H9 (cell line): ENCODE measurements at regions not wholly inside any gene's neighbourhood (a gene's known extent, or its start where the extent isn't known, plus 50 kb on each side); places are given as distances from the start of the nearest gene placed in this dataset.

Source experiments
- DNase-seq: peaks from one replicate; pipeline ENCODE4 v3.0.0-alpha.2; 2017
- H2AFZ ChIP-seq: one replicate; pipeline ENCODE4 v1.6.1; 2013; ENCODE audit warnings: mild to moderate bottlenecking, low read length, control low read depth, moderate library complexity
- H2AK5ac ChIP-seq: 2 replicates; pipeline ENCODE4 v1.6.1; 2013; ENCODE audit warnings: low read length, control low read depth, mixed read lengths; ENCODE audit not compliant: insufficient read length
- H2BK120ac ChIP-seq: one replicate; pipeline ENCODE4 v1.6.1; 2013; ENCODE audit warnings: low read depth, mild to moderate bottlenecking, low read length, control low read depth, inconsistent platforms; ENCODE audit not compliant: poor library complexity, severe bottlenecking
- H2BK12ac ChIP-seq: 2 replicates; pipeline ENCODE4 v1.6.1; 2013; ENCODE audit warnings: low read length, control low read depth, mixed read lengths, low read depth; ENCODE audit not compliant: insufficient read length
- H2BK15ac ChIP-seq: 2 replicates; pipeline ENCODE4 v1.6.1; 2013; ENCODE audit warnings: low read depth, low read length, control low read depth
- H2BK20ac ChIP-seq: one replicate; pipeline ENCODE4 v1.6.1; 2013; ENCODE audit warnings: low read depth, mild to moderate bottlenecking, low read length, control low read depth, inconsistent platforms; ENCODE audit not compliant: poor library complexity, severe bottlenecking
- H2BK5ac ChIP-seq: 2 replicates; pipeline ENCODE4 v1.6.1; 2013; ENCODE audit warnings: low read length, control low read depth, mixed read lengths; ENCODE audit not compliant: insufficient read length
- H3K14ac ChIP-seq: 2 replicates; pipeline ENCODE4 v1.6.1; 2013; ENCODE audit warnings: low read length, control low read depth; ENCODE audit not compliant: insufficient read depth
- H3K18ac ChIP-seq: 2 replicates; pipeline ENCODE4 v1.6.1; 2013; ENCODE audit warnings: low read depth, mild to moderate bottlenecking, mixed read lengths, low read length, control low read depth; ENCODE audit not compliant: insufficient read length
- H3K23ac ChIP-seq: 2 replicates; pipeline ENCODE4 v1.6.1; 2013; ENCODE audit warnings: low read length, control low read depth, mixed read lengths, low read depth; ENCODE audit not compliant: insufficient read length
- H3K23me2 ChIP-seq: 2 replicates; pipeline ENCODE4 v1.6.1; 2013; ENCODE audit warnings: low read depth, mild to moderate bottlenecking, mixed read lengths, low read length, control low read depth; ENCODE audit not compliant: insufficient read length, poor library complexity, severe bottlenecking
- H3K27ac ChIP-seq: 2 replicates; pipeline ENCODE4 v1.5.1; 2013; ENCODE audit warnings: low read length, control low read depth, mixed read lengths, low read depth; ENCODE audit not compliant: insufficient read length
- H3K27me3 ChIP-seq: 2 replicates; pipeline ENCODE4 v1.6.1; 2013; ENCODE audit warnings: low read length, control low read depth, inconsistent platforms; ENCODE audit not compliant: insufficient read depth
- H3K4ac ChIP-seq: 2 replicates; pipeline ENCODE4 v1.6.1; 2013; ENCODE audit warnings: low read depth, mild to moderate bottlenecking, control low read depth, inconsistent platforms, low read length, moderate library complexity
- H3K4me1 ChIP-seq: 2 replicates; pipeline ENCODE4 v1.6.1; 2013; ENCODE audit warnings: low read length, control low read depth, inconsistent platforms; ENCODE audit not compliant: insufficient read depth
- H3K4me2 ChIP-seq: 2 replicates; pipeline ENCODE4 v1.6.1; 2013; ENCODE audit warnings: low read length, control low read depth, mixed read lengths; ENCODE audit not compliant: insufficient read length, insufficient read depth
- H3K56ac ChIP-seq: 2 replicates; pipeline ENCODE4 v1.6.1; 2013; ENCODE audit warnings: low read depth, mild to moderate bottlenecking, mixed read lengths, low read length, control low read depth; ENCODE audit not compliant: insufficient read length
- H3K79me1 ChIP-seq: 2 replicates; pipeline ENCODE4 v1.6.1; 2013; ENCODE audit warnings: low read depth, mild to moderate bottlenecking, moderate library complexity, low read length, control low read depth, inconsistent platforms; ENCODE audit not compliant: insufficient read depth, poor library complexity, severe bottlenecking
- H3K79me2 ChIP-seq: 2 replicates; pipeline ENCODE4 v1.6.1; 2013; ENCODE audit warnings: low read length, control low read depth, inconsistent platforms; ENCODE audit not compliant: insufficient read depth
- H3K9ac ChIP-seq: 2 replicates; pipeline ENCODE4 v1.6.1; 2013; ENCODE audit warnings: low read length, control low read depth, mixed read lengths; ENCODE audit not compliant: insufficient read length; ENCODE audit errors: extremely low read depth
- H3K9me3 ChIP-seq: one replicate; pipeline ENCODE4 v1.6.1; 2013; ENCODE audit warnings: low read depth, low read length, inconsistent platforms; ENCODE audit not compliant: control insufficient read depth
- H3T11ph ChIP-seq: one replicate; pipeline ENCODE4 v1.6.1; 2013; ENCODE audit warnings: mild to moderate bottlenecking, low read length, control low read depth, inconsistent platforms
- H4K20me1 ChIP-seq: one replicate; pipeline ENCODE4 v1.6.1; 2013; ENCODE audit not compliant: control insufficient read depth, insufficient read length, insufficient read depth
- H4K5ac ChIP-seq: 2 replicates; pipeline ENCODE4 v1.6.1; 2013; ENCODE audit warnings: low read depth, mild to moderate bottlenecking, mixed read lengths, low read length, control low read depth; ENCODE audit not compliant: insufficient read length
- H4K8ac ChIP-seq: replicated peaks from 2 replicates; pipeline ENCODE4 v1.6.1; 2013; ENCODE audit warnings: low read length, control low read depth, mixed read lengths, low read depth; ENCODE audit not compliant: insufficient read length
- H4K91ac ChIP-seq: 2 replicates; pipeline ENCODE4 v1.6.1; 2013; ENCODE audit warnings: low read depth, mild to moderate bottlenecking, moderate library complexity, mixed read lengths, low read length, control low read depth; ENCODE audit not compliant: insufficient read length
- H3K27ac Mint-ChIP-seq, 3 experiments: 2 replicates in 2 of 3; 3 replicates in 1 of 3; pipeline ENCODE4 v1.8.0; 2020 to 2021; ENCODE audit warnings: mixed read lengths in 3 of 3, mild to moderate bottlenecking in 1 of 3, moderate library complexity in 1 of 3
- H3K27me3 Mint-ChIP-seq: 2 replicates; pipeline ENCODE4 v1.8.0; 2021; ENCODE audit warnings: low read depth, mild to moderate bottlenecking, moderate library complexity, mixed read lengths
- H3K36me3 Mint-ChIP-seq, 3 experiments: 2 replicates in 2 of 3; 3 replicates in 1 of 3; pipeline ENCODE4 v1.8.0; 2020 to 2021; ENCODE audit warnings: low read depth in 3 of 3, mixed read lengths in 3 of 3; ENCODE audit not compliant: insufficient read depth in 1 of 3
- H3K4me1 Mint-ChIP-seq, 2 experiments: 2 replicates each; pipeline ENCODE4 v1.8.0; 2020; ENCODE audit warnings: mixed read lengths in 2 of 2
- H3K4me3 Mint-ChIP-seq, 2 experiments: 2 replicates in 1 of 2; 3 replicates in 1 of 2; pipeline ENCODE4 v1.8.0; 2020 to 2021; ENCODE audit warnings: mild to moderate bottlenecking in 2 of 2, mixed read lengths in 2 of 2, moderate library complexity in 1 of 2
- H3K9me3 Mint-ChIP-seq, 2 experiments: 2 replicates in 1 of 2; 3 replicates in 1 of 2; pipeline ENCODE4 v1.8.0; 2020; ENCODE audit warnings: mild to moderate bottlenecking in 2 of 2, mixed read lengths in 2 of 2, moderate library complexity in 1 of 2
- WGBS: extraction: QIAGEN DNeasy Blood & Tissue Kit; methylation state at CpG from one replicate; pipeline ENCODE4 v1.1.7; 2013; ENCODE audit warnings: missing lambda C conversion rate, low lambda C conversion rate, mixed read lengths; ENCODE audit not compliant: insufficient read length; ENCODE audit errors: extremely low coverage; 5-methylcytosine and 5-hydroxymethylcytosine counted together
- TF ChIP-seq, protein P1 (sequence below): fragments of 200-600 bp; sonication (generic); conservative IDR thresholded peaks from 3 replicates; pipeline ENCODE4 v1.8.0; 2021; ENCODE audit warnings: antibody characterized with exemption, mild to moderate bottlenecking

DNA sequence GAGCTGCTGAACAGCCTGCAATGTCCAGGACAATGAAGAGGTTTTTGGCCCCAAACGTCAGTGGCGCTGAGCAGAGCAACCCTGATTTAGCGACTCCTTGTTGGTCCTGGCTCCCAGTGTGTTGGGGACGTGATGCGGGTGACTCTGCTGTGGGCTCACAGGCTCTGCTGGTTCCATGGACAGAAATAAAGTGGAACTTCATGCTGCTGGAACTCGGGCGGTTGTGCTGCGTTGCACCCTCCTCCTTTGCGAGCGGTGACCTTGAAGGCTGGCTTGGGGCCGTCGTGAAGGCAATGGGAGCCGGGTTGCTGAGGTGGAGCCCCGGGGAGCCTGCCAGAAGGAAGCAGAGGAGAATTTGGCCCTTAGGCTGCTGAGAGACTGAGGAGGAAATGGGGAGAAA, 122.6 kb upstream of the C1orf174 start:
- Histone ChIP-seq H3K4me2 (no peak overlapping the region), H3K27me3 (no peaks in the 10 kb centered on the region), H2BK15ac (no peak overlapping the region), H3K4ac (no peak overlapping the region), H4K91ac (no peak overlapping the region), H4K20me1 (no peaks in the 10 kb centered on the region), H3T11ph (no peak overlapping the region), H3K23ac (no peak overlapping the region), H3K56ac (no peak overlapping the region), H4K5ac (no peak overlapping the region), H2BK12ac (no peak overlapping the region), H2BK120ac (no peak overlapping the region), H3K79me2 (no peaks in the 10 kb centered on the region), H3K79me1 (no peaks in the 10 kb centered on the region), H3K23me2 (no peaks in the 10 kb centered on the region), H2BK5ac (no peak overlapping the region), H2AFZ (no peak overlapping the region), H3K27ac (no peak overlapping the region), H2AK5ac (no peak overlapping the region), H3K4me1 (no peaks in the 10 kb centered on the region), H3K14ac (no peak overlapping the region), H3K18ac (no peak overlapping the region), H3K9ac (no peak overlapping the region), H3K9me3 (no peaks in the 10 kb centered on the region), H4K8ac (no peak overlapping the region), H2BK20ac (no peak overlapping the region)
- no peak overlapping the region for H3K4me3 Mint-ChIP-seq
- DNase-seq: no peak
- no CpG with 5 or more reads among the region's 14 CpGs for WGBS
- peaks cover 13% of the 10 kb centered on the region for H3K27me3 Mint-ChIP-seq
- H3K36me3 Mint-ChIP-seq: no peaks in the 10 kb centered on the region
- H3K9me3 Mint-ChIP-seq: no peaks in the 10 kb centered on the region; a peak in 1 of 5 replicates
- TF ChIP-seq, protein P1, sequence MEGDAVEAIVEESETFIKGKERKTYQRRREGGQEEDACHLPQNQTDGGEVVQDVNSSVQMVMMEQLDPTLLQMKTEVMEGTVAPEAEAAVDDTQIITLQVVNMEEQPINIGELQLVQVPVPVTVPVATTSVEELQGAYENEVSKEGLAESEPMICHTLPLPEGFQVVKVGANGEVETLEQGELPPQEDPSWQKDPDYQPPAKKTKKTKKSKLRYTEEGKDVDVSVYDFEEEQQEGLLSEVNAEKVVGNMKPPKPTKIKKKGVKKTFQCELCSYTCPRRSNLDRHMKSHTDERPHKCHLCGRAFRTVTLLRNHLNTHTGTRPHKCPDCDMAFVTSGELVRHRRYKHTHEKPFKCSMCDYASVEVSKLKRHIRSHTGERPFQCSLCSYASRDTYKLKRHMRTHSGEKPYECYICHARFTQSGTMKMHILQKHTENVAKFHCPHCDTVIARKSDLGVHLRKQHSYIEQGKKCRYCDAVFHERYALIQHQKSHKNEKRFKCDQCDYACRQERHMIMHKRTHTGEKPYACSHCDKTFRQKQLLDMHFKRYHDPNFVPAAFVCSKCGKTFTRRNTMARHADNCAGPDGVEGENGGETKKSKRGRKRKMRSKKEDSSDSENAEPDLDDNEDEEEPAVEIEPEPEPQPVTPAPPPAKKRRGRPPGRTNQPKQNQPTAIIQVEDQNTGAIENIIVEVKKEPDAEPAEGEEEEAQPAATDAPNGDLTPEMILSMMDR: no peak
- H3K4me1 Mint-ChIP-seq: peaks cover 5 to 17% of the 10 kb centered on the region in 2 experiments
- H3K27ac Mint-ChIP-seq: no peak overlapping the region
